Calu3 (cell line): ENCODE measurements at regions not wholly inside any gene's neighbourhood (a gene's known extent, or its start where the extent isn't known, plus 50 kb on each side); places are given as distances from the start of the nearest gene placed in this dataset.
"Not testable (repeated sequence)": the region's sequence is repeated elsewhere in the genome, so short reads cannot be mapped to it uniquely, and the experiment has no call there.

Experiments used
- BruUV-seq: library from RNA; stranded (reverse); fragments of 400-500 nt; replicated peaks from 2 replicates; lab custom pipeline; 2021; lab: Mats Ljungman, UMichigan
- CTCF ChIA-PET: fragments of 300-600 bp; sonication (Branson Sonifier 250); formaldehyde crosslinking; loops from one replicate; lab custom pipeline; 2022; ENCODE audit warnings: antibody characterized with exemption; lab: Charles Lee
- DNase-seq: peaks from one replicate; pipeline ENCODE4 v3.0.0; 2022
- H3K27ac Mint-ChIP-seq: one replicate; pipeline ENCODE4 v1.8.0; 2022; ENCODE audit warnings: mixed read lengths; ENCODE audit not compliant: unreplicated experiment
- H3K27me3 Mint-ChIP-seq: one replicate; pipeline ENCODE4 v1.8.0; 2022; ENCODE audit warnings: mixed read lengths; ENCODE audit not compliant: unreplicated experiment
- H3K36me3 Mint-ChIP-seq: one replicate; pipeline ENCODE4 v1.8.0; 2022; ENCODE audit warnings: mild to moderate bottlenecking, moderate library complexity, mixed read lengths; ENCODE audit not compliant: insufficient read depth, unreplicated experiment
- H3K4me1 Mint-ChIP-seq: one replicate; pipeline ENCODE4 v1.8.0; 2022; ENCODE audit warnings: mild to moderate bottlenecking, low read depth, mixed read lengths; ENCODE audit not compliant: unreplicated experiment
- H3K4me3 Mint-ChIP-seq: one replicate; pipeline ENCODE4 v1.8.0; 2022; ENCODE audit warnings: mild to moderate bottlenecking, low read depth, moderate library complexity, mixed read lengths; ENCODE audit not compliant: unreplicated experiment
- H3K9me3 Mint-ChIP-seq: one replicate; pipeline ENCODE4 v1.8.0; 2022; ENCODE audit warnings: low read depth, mixed read lengths; ENCODE audit not compliant: unreplicated experiment
- intact Hi-C: fragments of 100-400 bp; cut with micrococcal nuclease; formaldehyde crosslinking; loops from one replicate; pipeline ENCODE4 v1.10.0; 2022; ENCODE audit not compliant: unreplicated experiment
- TF ChIP-seq, protein P1 (sequence below): fragments of 200-600 bp; IDR thresholded peaks from one replicate; pipeline ENCODE4 v1.8.0; 2022; ENCODE audit warnings: antibody characterized with exemption; ENCODE audit not compliant: unreplicated experiment

GRCh38 chr4:187672526-187672925 is 323.0 kb upstream of the ZFP42 start:
- CTCF ChIA-PET, H3K27ac Mint-ChIP-seq, H3K4me3 Mint-ChIP-seq, H3K27me3 Mint-ChIP-seq, DNase-seq, H3K4me1 Mint-ChIP-seq, H3K36me3 Mint-ChIP-seq, intact Hi-C loops, H3K9me3 Mint-ChIP-seq, BruUV-seq: not testable (repeated sequence)

DNA sequence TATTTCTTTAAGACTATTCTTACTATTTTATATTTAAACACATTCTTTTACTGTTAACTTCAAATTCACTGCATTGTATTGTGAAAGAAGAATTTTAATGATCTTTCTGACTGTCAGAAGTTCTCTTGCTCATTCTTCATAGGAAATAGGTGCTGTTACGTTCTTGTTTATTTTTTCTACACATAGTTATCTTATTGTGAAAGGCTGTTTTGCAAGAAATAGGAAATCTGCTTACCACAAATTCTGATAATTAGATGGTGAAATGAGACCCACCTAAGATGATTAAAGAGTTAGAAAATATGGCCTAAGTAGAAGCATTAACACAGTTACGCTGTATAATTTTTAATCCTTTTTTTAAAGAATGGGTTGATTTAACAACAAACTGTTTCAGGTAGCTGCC is 316.1 kb upstream of the ZFP42 start:
- Mint-ChIP-seq H3K4me3 (no peak overlapping the region), H3K27ac (no peak overlapping the region), H3K9me3 (no peaks in the 10 kb centered on the region), H3K4me1 (no peaks in the 10 kb centered on the region), H3K27me3 (no peaks in the 10 kb centered on the region), H3K36me3 (no peaks in the 10 kb centered on the region)
- intact Hi-C loops: no loop called here
- DNase-seq: no peak
- no TSS peak for BruUV-seq
- TF ChIP-seq, protein P1, sequence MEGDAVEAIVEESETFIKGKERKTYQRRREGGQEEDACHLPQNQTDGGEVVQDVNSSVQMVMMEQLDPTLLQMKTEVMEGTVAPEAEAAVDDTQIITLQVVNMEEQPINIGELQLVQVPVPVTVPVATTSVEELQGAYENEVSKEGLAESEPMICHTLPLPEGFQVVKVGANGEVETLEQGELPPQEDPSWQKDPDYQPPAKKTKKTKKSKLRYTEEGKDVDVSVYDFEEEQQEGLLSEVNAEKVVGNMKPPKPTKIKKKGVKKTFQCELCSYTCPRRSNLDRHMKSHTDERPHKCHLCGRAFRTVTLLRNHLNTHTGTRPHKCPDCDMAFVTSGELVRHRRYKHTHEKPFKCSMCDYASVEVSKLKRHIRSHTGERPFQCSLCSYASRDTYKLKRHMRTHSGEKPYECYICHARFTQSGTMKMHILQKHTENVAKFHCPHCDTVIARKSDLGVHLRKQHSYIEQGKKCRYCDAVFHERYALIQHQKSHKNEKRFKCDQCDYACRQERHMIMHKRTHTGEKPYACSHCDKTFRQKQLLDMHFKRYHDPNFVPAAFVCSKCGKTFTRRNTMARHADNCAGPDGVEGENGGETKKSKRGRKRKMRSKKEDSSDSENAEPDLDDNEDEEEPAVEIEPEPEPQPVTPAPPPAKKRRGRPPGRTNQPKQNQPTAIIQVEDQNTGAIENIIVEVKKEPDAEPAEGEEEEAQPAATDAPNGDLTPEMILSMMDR: no peak
- CTCF ChIA-PET: no interaction called here

- TF ChIP-seq, protein P1: no peak
- no peak for DNase-seq
- no peaks in the 10 kb centered on the region for H3K9me3 Mint-ChIP-seq
- H3K27ac Mint-ChIP-seq: no peak overlapping the region
- CTCF ChIA-PET: no interaction called here
- peaks cover 7% of the 10 kb centered on the region for H3K4me1 Mint-ChIP-seq
- no TSS peak for BruUV-seq
- intact Hi-C loops: no loop called here
- H3K36me3 Mint-ChIP-seq: no peaks in the 10 kb centered on the region
- no peak overlapping the region for H3K4me3 Mint-ChIP-seq
- H3K27me3 Mint-ChIP-seq: no peaks in the 10 kb centered on the region
Observed at GRCh38 chr4:187685247-187685646, 310.3 kb upstream of the ZFP42 start.

GRCh38 chr4:187687697-187688096 is 307.9 kb upstream of the ZFP42 start:
- no peak overlapping the region for H3K27ac Mint-ChIP-seq
- no peaks in the 10 kb centered on the region for H3K27me3 Mint-ChIP-seq
- H3K9me3 Mint-ChIP-seq: no peaks in the 10 kb centered on the region
- BruUV-seq: no TSS peak
- intact Hi-C loops: no loop called here
- DNase-seq: no peak
- H3K4me3 Mint-ChIP-seq: no peak overlapping the region
- TF ChIP-seq, protein P1: no peak
- peaks cover 7% of the 10 kb centered on the region for H3K4me1 Mint-ChIP-seq
- CTCF ChIA-PET: no interaction called here
- no peaks in the 10 kb centered on the region for H3K36me3 Mint-ChIP-seq

DNA sequence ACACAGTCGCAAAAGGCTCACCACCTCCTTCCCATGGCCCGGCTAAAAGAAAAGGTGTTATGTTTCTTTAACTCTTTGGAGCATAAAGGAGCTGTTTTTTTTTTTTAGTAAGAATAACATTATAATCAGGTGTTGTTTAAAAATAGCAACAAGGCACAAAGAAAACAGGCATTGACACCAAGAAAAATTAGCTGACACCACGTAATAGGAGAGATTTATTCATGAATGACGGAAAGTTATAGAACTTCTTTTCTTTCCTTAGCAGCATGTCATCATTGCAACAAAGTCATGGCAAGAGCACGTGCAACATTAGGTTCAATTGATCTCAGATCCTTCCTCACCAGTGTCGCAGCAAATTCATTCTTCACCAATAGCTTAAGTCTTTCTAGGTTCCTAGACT is 302.9 kb upstream of the ZFP42 start:
- TF ChIP-seq, protein P1: no peak
- intact Hi-C loops: no loop called here
- Mint-ChIP-seq H3K36me3 (no peaks in the 10 kb centered on the region), H3K4me1 (no peaks in the 10 kb centered on the region), H3K9me3 (no peaks in the 10 kb centered on the region), H3K27ac (no peak overlapping the region), H3K4me3 (no peak overlapping the region), H3K27me3 (no peaks in the 10 kb centered on the region)
- DNase-seq: no peak
- CTCF ChIA-PET: no interaction called here
- no TSS peak for BruUV-seq

GRCh38 chr4:187695531-187695930 is 300.0 kb upstream of the ZFP42 start:
- BruUV-seq, CTCF ChIA-PET, DNase-seq, intact Hi-C loops, H3K27me3 Mint-ChIP-seq, H3K27ac Mint-ChIP-seq, H3K4me3 Mint-ChIP-seq, H3K9me3 Mint-ChIP-seq, H3K4me1 Mint-ChIP-seq, H3K36me3 Mint-ChIP-seq: not testable (repeated sequence)
